ENCODE measurements at regions not wholly inside any gene's neighbourhood (a gene's known extent, or its start where the extent isn't known, plus 50 kb on each side); places are given as distances from the start of the nearest gene placed in this dataset.

GRCh38 chr7:18434171-18434570 is 61.4 kb upstream of the HDAC9 start:
- no peak for TF ChIP-seq CTCF (conservative IDR thresholded peaks at IDR 0.05 in 1 of 2, IDR thresholded peaks at IDR 0.05 in 1 of 2; ENCODE audit: extremely low read depth in 1 of 2, insufficient read depth in 1 of 2, low read depth in 1 of 2, low read length in 2 of 2)
- no peak for TF ChIP-seq EZH2 (IDR thresholded peaks at IDR 0.05; ENCODE audit: borderline replicate concordance, low read length)
